GM12891 (cell line): ENCODE measurements at regions not wholly inside any gene's neighbourhood (a gene's known extent, or its start where the extent isn't known, plus 50 kb on each side); places are given as distances from the start of the nearest gene placed in this dataset.
"Not testable (repeated sequence)": the region's sequence is repeated elsewhere in the genome, so short reads cannot be mapped to it uniquely, and the experiment has no call there.

Experiments used
- DNase-seq: peaks from one replicate; pipeline ENCODE4 v3.0.0; 2011; ENCODE audit warnings: low spot score; ENCODE audit not compliant: insufficient read length
- FAIRE-seq: peaks from 2 replicates; lab custom pipeline; 2011; peaks lifted over from hg19 to GRCh38; lab: Jason Lieb, UNC
- PAX5 ChIP-seq: IDR thresholded peaks from 2 replicates; pipeline ENCODE4 v1.6.1; 2011; ENCODE audit warnings: low read length, moderate library complexity, mild to moderate bottlenecking; ENCODE audit not compliant: insufficient read depth, severe bottlenecking
- POLR2A ChIP-seq: IDR thresholded peaks from 2 replicates; pipeline ENCODE4 v1.6.1; 2011; ENCODE audit warnings: low read depth, low read length, control low read depth
- POLR2AphosphoS5 ChIP-seq: IDR thresholded peaks from 2 replicates; pipeline ENCODE4 v1.6.1; 2011; ENCODE audit warnings: low read depth, low read length, control low read depth
- POU2F2 ChIP-seq: IDR thresholded peaks from 2 replicates; pipeline ENCODE4 v1.6.1; 2011; ENCODE audit warnings: low read depth, mild to moderate bottlenecking, control low read depth, low read length, moderate library complexity
- SPI1 ChIP-seq: IDR thresholded peaks from 2 replicates; pipeline ENCODE4 v1.6.1; 2011; ENCODE audit warnings: low read depth, low read length, control low read depth
- TAF1 ChIP-seq: IDR thresholded peaks from 2 replicates; pipeline ENCODE4 v1.6.1; 2011; ENCODE audit warnings: low read depth, low read length, control low read depth

DNA sequence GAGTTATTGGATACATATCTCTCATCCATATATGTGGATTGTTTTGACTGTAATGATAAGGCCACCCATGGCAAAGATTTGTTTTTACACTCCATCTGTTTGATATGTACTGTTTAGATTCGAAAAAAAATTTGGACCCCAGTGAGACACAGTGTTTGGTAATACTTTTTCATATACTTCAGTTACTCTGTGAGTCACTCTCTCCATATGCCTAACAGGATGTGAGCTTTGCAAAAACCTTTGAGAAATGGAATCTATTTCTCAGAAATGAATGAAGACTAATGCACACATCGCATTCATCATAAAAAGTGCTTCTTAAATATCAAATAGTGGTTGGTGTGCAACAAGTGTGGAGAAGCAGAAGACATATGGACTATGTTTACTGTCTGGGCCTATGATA, 781.5 kb downstream of the SLC6A15 start:
- DNase-seq: no peak
- no peak for TF ChIP-seq POLR2A
- TF ChIP-seq PAX5: no peak
- no peak for TF ChIP-seq SPI1
- no peak for TF ChIP-seq POU2F2
- no peak for TF ChIP-seq POLR2AphosphoS5
- no peak for TF ChIP-seq TAF1
- no peak for FAIRE-seq

DNA sequence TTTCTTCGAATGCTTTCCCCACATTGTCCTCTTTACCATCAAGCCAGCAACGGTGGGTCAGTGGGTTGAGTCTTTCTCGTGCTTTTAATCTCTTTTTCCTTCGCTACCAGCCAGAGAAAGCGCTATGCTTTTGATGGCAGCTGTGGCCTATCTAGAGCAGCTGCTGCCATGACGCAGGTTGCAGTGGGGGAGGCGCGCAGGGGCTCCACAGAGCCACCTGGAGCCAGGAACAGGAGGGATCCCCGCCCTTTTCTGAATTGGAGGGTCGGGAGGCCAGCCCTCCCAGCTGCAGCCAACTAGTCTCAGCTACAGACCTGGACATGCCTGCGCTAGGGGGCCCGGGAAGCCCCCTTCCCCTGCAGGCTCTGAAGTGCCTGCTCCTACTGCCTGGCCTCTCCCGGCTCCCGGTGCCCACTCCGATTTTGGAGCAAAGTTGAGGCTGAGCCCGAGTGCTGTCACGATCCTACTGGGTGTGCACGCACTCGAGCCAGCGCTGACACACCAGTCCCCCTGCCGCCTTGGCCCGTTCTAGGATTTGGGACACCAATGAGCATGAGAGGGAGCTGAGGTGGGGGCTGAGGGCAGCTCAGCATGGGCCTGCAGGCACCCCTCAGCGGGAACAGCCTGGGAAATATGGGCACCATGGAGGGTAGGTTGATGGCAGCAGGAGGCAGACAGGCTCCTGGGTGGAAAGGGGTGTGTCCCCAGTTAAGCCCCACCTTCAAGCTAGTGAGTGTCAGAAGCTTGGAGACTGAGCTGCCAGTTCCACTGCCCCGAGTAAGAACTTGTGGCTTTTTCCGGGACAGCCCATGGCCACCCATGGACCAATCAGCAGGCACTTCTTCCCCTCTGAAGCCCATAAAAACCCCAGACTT, 784.2 kb downstream of the SLC6A15 start:
- DNase-seq (no peak), FAIRE-seq (no peak)
- TF ChIP-seq SPI1 (no peak), POU2F2 (no peak), TAF1 (no peak), PAX5 (no peak), POLR2A (no peak), POLR2AphosphoS5 (no peak)

DNA sequence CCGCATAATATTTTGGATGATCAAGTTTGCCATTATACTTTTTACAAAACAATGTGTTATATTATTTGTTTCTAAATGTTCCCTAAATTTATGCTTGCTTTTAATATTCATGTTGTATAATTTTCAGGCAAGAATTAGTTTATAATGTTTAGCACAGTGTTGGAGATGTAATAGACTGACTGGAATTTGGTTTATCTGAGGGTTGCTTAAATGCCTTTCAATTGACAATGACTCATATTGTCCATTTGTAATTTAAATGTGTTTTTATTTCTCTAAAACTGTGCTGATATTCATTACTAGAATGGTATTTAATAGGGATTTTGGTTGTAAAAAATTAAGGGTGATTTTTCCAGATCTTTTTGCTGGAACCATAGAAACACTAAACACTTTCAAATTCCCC, 788.4 kb downstream of the SLC6A15 start:
- DNase-seq (no peak), FAIRE-seq (no peak)
- TF ChIP-seq POU2F2: no peak
- TF ChIP-seq SPI1: no peak

GRCh38 chr12:84117190-84117589, 795.4 kb downstream of the SLC6A15 start:
- FAIRE-seq (no peak), DNase-seq (no peak)
- TF ChIP-seq SPI1: no peak
- no peak for TF ChIP-seq TAF1
- no peak for TF ChIP-seq PAX5
- no peak for TF ChIP-seq POLR2A
- no peak for TF ChIP-seq POU2F2
- no peak for TF ChIP-seq POLR2AphosphoS5

DNA sequence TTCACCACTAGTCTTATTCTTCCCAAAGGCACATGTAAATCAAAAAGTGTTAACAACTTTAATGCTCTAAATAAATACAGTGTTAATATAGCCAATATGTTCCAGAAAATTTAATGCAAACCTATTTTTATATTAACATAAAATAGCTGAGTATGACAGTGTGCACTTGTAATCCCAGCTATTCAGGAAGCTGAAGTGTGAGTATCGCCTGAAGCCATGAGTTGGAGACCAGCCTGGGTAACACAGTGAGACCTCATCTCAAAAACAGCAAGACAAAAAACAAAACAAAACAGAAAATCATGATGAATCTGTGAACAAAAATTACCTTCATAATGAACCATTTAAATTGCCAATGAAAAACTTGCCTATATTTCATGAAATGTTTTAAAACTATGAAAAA, 798.9 kb downstream of the SLC6A15 start:
- no peak for DNase-seq
- no peak for FAIRE-seq
- TF ChIP-seq POLR2A (no peak), POU2F2 (no peak), TAF1 (no peak), SPI1 (no peak), POLR2AphosphoS5 (no peak), PAX5 (no peak)

DNA sequence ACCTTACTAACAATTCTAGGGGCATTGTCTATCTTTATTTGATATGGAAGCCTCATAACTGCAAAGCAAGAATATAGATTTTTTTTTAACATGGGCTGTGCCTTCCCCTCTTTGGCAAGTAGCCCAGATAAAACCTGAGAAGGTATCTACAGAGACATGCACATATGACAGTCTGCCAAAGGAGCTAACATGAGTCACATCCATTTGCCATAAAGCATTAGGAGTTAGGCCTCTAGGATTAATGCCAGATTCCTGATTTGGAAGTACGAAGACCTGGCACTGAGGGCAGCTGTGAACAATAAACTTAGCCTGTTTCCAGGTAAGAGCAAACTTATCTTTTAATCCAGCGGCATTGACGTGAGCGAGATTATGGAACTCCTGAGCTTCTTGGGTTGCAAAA, 808.7 kb downstream of the SLC6A15 start:
- not testable (repeated sequence) for DNase-seq, FAIRE-seq

DNA sequence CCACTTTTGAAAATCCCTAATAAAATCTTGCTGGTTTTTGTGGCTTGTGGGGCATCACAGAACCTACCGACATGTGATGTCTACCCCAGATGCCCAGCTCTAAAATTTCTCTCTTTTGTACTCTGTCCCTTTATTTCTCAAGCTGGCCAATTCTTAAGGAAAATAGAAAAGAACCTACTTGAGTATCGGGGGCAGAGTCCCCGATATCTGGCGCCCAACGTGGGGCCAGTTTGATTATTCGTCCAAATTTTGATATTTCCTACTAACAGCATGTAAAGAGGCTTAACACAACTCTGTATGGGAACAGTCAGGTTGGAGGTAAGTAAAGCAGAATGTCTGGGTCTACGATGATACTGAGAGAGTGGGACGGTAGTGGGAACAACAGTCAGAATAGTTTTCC, 810.6 kb downstream of the SLC6A15 start:
- FAIRE-seq: not testable (repeated sequence)

DNA sequence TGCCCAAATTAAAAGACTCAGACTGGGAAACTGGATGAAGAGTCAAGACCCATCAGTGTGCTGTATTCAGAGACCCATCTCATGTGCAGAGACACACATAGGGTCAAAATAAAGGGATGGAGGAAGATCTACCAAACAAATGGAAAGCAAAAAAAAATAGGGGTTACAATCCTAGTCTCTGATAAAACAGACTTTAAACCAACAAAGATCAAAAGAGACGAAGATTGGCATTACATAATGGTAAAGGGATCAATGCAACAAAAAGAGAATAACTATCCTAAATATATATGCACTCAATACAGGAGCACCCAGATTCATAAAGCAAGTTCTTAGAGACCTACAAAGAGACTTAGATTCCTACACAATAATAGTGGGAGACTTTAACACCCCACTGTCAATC, 813.0 kb downstream of the SLC6A15 start:
- not testable (repeated sequence) for DNase-seq

More for the DNA sequence above, 810.6 kb downstream of the SLC6A15 start:
- not testable (repeated sequence) for DNase-seq

GRCh38 chr12:84091651-84092050, 820.9 kb downstream of the SLC6A15 start:
- no peak for TF ChIP-seq POLR2AphosphoS5
- TF ChIP-seq POLR2A: no peak
- TF ChIP-seq TAF1: no peak
- no peak for TF ChIP-seq SPI1
- no peak for TF ChIP-seq PAX5
- no peak for TF ChIP-seq POU2F2
- DNase-seq (no peak), FAIRE-seq (no peak)

More for the DNA sequence above, 813.0 kb downstream of the SLC6A15 start:
- FAIRE-seq: not testable (repeated sequence)

GRCh38 chr12:84089356-84089755, 823.2 kb downstream of the SLC6A15 start:
- DNase-seq (no peak), FAIRE-seq (no peak)
- no peak for TF ChIP-seq PAX5
- no peak for TF ChIP-seq SPI1
- no peak for TF ChIP-seq POU2F2
- TF ChIP-seq POLR2AphosphoS5: no peak
- no peak for TF ChIP-seq TAF1
- TF ChIP-seq POLR2A: no peak

DNA sequence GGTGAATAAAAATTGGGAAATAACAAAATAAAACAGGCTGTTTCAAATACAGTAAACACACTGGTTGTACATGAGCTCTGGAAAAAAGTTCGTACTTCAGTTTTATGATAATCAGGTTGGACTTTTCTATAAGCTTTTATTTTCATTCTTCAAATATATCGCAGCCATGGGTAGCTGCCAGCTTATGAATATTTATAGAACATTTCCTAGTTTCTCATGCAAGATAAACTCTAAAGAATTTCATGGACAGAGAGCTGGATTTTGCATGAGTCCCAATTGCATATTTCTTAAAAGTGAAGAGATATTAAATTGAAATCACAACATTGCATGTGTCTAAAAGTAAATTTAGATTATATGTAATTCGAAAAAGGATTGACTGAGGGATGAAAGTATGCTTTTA, 827.6 kb downstream of the SLC6A15 start:
- TF ChIP-seq POLR2A: no peak
- FAIRE-seq: no peak
- no peak for DNase-seq

DNA sequence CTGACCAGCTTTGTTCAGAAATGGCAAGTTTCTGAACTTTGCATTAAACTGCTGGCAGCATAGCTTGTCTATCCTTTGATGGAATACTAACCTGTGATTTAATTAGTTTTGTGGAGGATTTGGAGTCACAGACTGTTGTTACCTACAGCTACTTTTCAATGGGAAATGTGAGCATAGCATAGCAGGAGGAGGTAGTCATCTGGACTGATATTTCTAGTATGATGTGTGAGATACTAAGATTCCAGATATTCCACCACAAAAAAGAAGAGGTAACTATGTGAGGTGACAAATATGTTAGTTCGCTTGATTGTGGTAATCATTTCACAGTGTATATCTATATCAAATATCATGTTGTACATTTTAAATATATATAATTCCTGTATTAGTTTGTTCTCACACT, 833.0 kb downstream of the SLC6A15 start:
- no peak for DNase-seq
- no peak for FAIRE-seq
- no peak for TF ChIP-seq POU2F2
- TF ChIP-seq SPI1: no peak
